Keratinocyte (primary cell): ENCODE measurements at regions not wholly inside any gene's neighbourhood (a gene's known extent, or its start where the extent isn't known, plus 50 kb on each side); places are given as distances from the start of the nearest gene placed in this dataset.

Experiments used
- DNase-seq: peaks from one replicate; pipeline ENCODE4 v3.0.0-alpha.2; 2011; ENCODE audit warnings: low read depth, missing footprints, low spot score
- FAIRE-seq: peaks from 2 replicates; lab custom pipeline; 2011; peaks lifted over from hg19 to GRCh38; lab: Jason Lieb, UNC
- H2AFZ ChIP-seq: 2 replicates; pipeline ENCODE4 v1.6.0; 2012; ENCODE audit warnings: low read length, control low read depth, inconsistent platforms; ENCODE audit not compliant: control insufficient read depth
- H3K27ac ChIP-seq: 2 replicates; pipeline ENCODE4 v1.5.1; 2011; ENCODE audit warnings: low read length; ENCODE audit not compliant: control insufficient read depth, insufficient read depth
- H3K27me3 ChIP-seq: 3 replicates; pipeline ENCODE4 v1.6.0; 2011; ENCODE audit warnings: low read length; ENCODE audit not compliant: control insufficient read depth, insufficient read depth; ENCODE audit errors: extremely low read depth
- H3K36me3 ChIP-seq, 2 experiments: 2 replicates in 1 of 2; 3 replicates in 1 of 2; pipeline ENCODE4 v1.5.1; 2011; ENCODE audit warnings: low read length in 2 of 2, mild to moderate bottlenecking in 1 of 2; ENCODE audit not compliant: control insufficient read depth in 2 of 2, insufficient read depth in 2 of 2; ENCODE audit errors: extremely low read depth in 1 of 2
- H3K4me1 ChIP-seq: 3 replicates; pipeline ENCODE4 v1.5.1; 2011; ENCODE audit warnings: low read length; ENCODE audit not compliant: control insufficient read depth, insufficient read depth; ENCODE audit errors: extremely low read depth
- H3K4me2 ChIP-seq: 3 replicates; pipeline ENCODE4 v1.6.0; 2011; ENCODE audit warnings: low read depth, low read length; ENCODE audit not compliant: control insufficient read depth, insufficient read depth; ENCODE audit errors: extremely low read depth
- H3K4me3 ChIP-seq, 3 experiments: fragments of 200-600 bp in 1 of 3; sonication (generic) in 1 of 3; 2 replicates in 2 of 3; 3 replicates in 1 of 3; pipeline ENCODE4 v1.5.1; 2011 to 2016; ENCODE audit warnings: low read length in 3 of 3, mild to moderate bottlenecking in 3 of 3, control low read depth in 2 of 3, inconsistent platforms in 1 of 3, low read depth in 1 of 3, mixed read lengths in 1 of 3, mixed run types in 1 of 3, moderate library complexity in 1 of 3; ENCODE audit not compliant: control insufficient read depth in 2 of 3, insufficient read depth in 2 of 3; ENCODE audit errors: extremely low read depth in 1 of 3
- H3K79me2 ChIP-seq: 2 replicates; pipeline ENCODE4 v1.6.0; 2012; ENCODE audit warnings: low read length; ENCODE audit not compliant: control insufficient read depth, insufficient read depth
- H3K9ac ChIP-seq: 3 replicates; pipeline ENCODE4 v1.6.0; 2011; ENCODE audit warnings: low read length; ENCODE audit not compliant: control insufficient read depth, insufficient read depth; ENCODE audit errors: extremely low read depth
- H3K9me1 ChIP-seq: 3 replicates; pipeline ENCODE4 v1.6.0; 2011; ENCODE audit warnings: low read length; ENCODE audit not compliant: control insufficient read depth, insufficient read depth; ENCODE audit errors: extremely low read depth
- H3K9me3 ChIP-seq: 2 replicates; pipeline ENCODE4 v1.5.1; 2012; ENCODE audit warnings: low read depth, low read length; ENCODE audit not compliant: control insufficient read depth
- H4K20me1 ChIP-seq: 3 replicates; pipeline ENCODE4 v1.6.0; 2011; ENCODE audit warnings: low read length; ENCODE audit not compliant: control insufficient read depth, insufficient read depth; ENCODE audit errors: extremely low read depth
- EZH2 ChIP-seq: IDR thresholded peaks from one replicate; pipeline ENCODE4 v1.6.1; 2012; ENCODE audit warnings: inconsistent platforms, mild to moderate bottlenecking, low read length, moderate library complexity
- dilution Hi-C: fragments of 300-500 bp; cut with MboI; formaldehyde crosslinking; loops from one replicate; pipeline ENCODE4 v1.7.0; 2020; ENCODE audit warnings: low sequenced_read_pairs; ENCODE audit not compliant: extremely low pct_ligation_motif_present
- TF ChIP-seq, protein P1 (sequence below), 3 experiments: IDR thresholded peaks in 1 of 3; conservative IDR thresholded peaks in 1 of 3; optimal IDR thresholded peaks in 1 of 3; 2 replicates in 2 of 3; 3 replicates in 1 of 3; pipeline versions ENCODE3 to v1.5.1; 2011; ENCODE audit warnings: low read length in 3 of 3, mild to moderate bottlenecking in 3 of 3, moderate library complexity in 2 of 3, control low read depth in 1 of 3, inconsistent platforms in 1 of 3; ENCODE audit not compliant: insufficient read depth in 2 of 3; ENCODE audit errors: extremely low read depth in 1 of 3

DNA sequence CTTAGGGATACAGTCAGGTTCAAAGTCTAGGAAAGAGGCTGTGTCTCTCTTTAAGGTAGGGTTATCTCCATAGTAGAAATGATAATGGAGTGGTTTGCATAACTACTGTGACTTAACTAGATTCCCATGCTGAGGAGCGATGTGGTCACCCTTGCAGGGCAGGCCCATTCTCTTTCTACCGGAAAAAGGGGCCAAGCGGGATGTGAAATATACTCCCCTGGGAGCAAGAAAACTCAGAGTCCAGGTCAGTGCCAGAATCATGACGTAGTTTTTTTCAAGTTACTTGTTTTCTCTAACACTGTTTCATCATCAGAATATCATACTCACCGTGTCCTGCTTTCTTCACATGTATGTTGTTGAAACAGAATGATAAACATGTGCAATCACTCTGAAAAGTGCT, 649.0 kb upstream of the ANKRD30A start:
- H3K4me1 ChIP-seq: no peaks in the 10 kb centered on the region
- no peaks in the 10 kb centered on the region for H4K20me1 ChIP-seq
- no peaks in the 10 kb centered on the region for H3K27me3 ChIP-seq
- no peak for FAIRE-seq
- dilution Hi-C loops: no loop called here
- no peaks in the 10 kb centered on the region for H3K79me2 ChIP-seq
- H3K4me3 ChIP-seq: no peak overlapping the region
- DNase-seq: no peak
- H3K4me2 ChIP-seq: no peak overlapping the region
- no peak overlapping the region for H2AFZ ChIP-seq
- H3K9ac ChIP-seq: no peak overlapping the region
- no peaks in the 10 kb centered on the region for H3K9me1 ChIP-seq
- H3K27ac ChIP-seq: no peak overlapping the region
- no peaks in the 10 kb centered on the region for H3K9me3 ChIP-seq
- no peaks in the 10 kb centered on the region for H3K36me3 ChIP-seq
- TF ChIP-seq, protein P1, sequence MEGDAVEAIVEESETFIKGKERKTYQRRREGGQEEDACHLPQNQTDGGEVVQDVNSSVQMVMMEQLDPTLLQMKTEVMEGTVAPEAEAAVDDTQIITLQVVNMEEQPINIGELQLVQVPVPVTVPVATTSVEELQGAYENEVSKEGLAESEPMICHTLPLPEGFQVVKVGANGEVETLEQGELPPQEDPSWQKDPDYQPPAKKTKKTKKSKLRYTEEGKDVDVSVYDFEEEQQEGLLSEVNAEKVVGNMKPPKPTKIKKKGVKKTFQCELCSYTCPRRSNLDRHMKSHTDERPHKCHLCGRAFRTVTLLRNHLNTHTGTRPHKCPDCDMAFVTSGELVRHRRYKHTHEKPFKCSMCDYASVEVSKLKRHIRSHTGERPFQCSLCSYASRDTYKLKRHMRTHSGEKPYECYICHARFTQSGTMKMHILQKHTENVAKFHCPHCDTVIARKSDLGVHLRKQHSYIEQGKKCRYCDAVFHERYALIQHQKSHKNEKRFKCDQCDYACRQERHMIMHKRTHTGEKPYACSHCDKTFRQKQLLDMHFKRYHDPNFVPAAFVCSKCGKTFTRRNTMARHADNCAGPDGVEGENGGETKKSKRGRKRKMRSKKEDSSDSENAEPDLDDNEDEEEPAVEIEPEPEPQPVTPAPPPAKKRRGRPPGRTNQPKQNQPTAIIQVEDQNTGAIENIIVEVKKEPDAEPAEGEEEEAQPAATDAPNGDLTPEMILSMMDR (optimal IDR thresholded peaks at IDR 0.05 in 1 of 3, IDR thresholded peaks at IDR 0.05 in 1 of 3, conservative IDR thresholded peaks at IDR 0.05 in 1 of 3; ENCODE audit: extremely low read depth in 1 of 3, insufficient read depth in 2 of 3, low read length in 3 of 3): no peak
- TF ChIP-seq EZH2: no peak

DNA sequence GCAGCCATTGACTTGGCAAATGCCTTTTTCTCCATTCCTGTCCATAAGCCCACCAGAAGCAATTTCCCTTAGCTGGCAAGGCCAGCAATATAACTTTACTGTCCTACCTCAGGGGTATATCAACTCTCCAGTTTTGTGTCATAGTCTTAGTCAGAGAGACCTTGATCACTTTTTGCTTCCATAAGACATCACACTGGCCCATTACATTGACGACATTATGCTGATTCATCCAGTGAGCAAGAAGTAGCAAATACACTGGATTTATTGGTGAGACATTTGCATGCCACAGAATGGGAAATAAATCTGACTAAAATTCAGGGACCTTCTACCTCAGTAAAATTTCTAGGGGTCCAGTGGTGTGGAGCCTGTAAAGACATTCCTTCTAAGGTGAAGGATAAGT, 649.7 kb upstream of the ANKRD30A start:
- H3K4me1 ChIP-seq: no peaks in the 10 kb centered on the region
- TF ChIP-seq, protein P1 (optimal IDR thresholded peaks at IDR 0.05 in 1 of 3, IDR thresholded peaks at IDR 0.05 in 1 of 3, conservative IDR thresholded peaks at IDR 0.05 in 1 of 3; ENCODE audit: extremely low read depth in 1 of 3, insufficient read depth in 2 of 3, low read length in 3 of 3): no peak
- no peak for TF ChIP-seq EZH2
- no peak overlapping the region for H3K4me2 ChIP-seq
- H3K9me1 ChIP-seq: no peaks in the 10 kb centered on the region
- H3K79me2 ChIP-seq: no peaks in the 10 kb centered on the region
- H3K9me3 ChIP-seq: no peaks in the 10 kb centered on the region
- no peak overlapping the region for H3K9ac ChIP-seq
- no peak for FAIRE-seq
- H2AFZ ChIP-seq: no peak overlapping the region
- dilution Hi-C loops: no loop called here
- H3K36me3 ChIP-seq: no peaks in the 10 kb centered on the region
- no peak overlapping the region for H3K27ac ChIP-seq
- H4K20me1 ChIP-seq: no peaks in the 10 kb centered on the region
- H3K4me3 ChIP-seq: no peak overlapping the region
- H3K27me3 ChIP-seq: no peaks in the 10 kb centered on the region
- DNase-seq: no peak
